Sigmoid colon (tissue), 6 donors: ENCODE measurements at regions not wholly inside any gene's neighbourhood (a gene's known extent, or its start where the extent isn't known, plus 50 kb on each side); places are given as distances from the start of the nearest gene placed in this dataset.

Source experiments
- DNase-seq: peaks from one replicate; pipeline ENCODE4 v3.0.0-alpha.2; 2019
- H3K27ac ChIP-seq, 4 donors: fragments of 200-600 bp; sonication (generic); one replicate each; pipeline ENCODE4 v1.5.1; 2016 to 2019; ENCODE audit warnings: mild to moderate bottlenecking in 1 of 4
- H3K27me3 ChIP-seq, 3 donors: fragments of 200-600 bp; sonication (generic); one replicate each; pipeline ENCODE4 v1.5.1; 2019; ENCODE audit warnings: mild to moderate bottlenecking in 1 of 3
- H3K36me3 ChIP-seq, 4 donors: fragments of 200-600 bp; sonication (generic); one replicate each; pipeline ENCODE4 v1.5.1; 2016 to 2019
- H3K4me1 ChIP-seq, 4 donors: fragments of 200-600 bp; sonication (generic); one replicate each; pipeline ENCODE4 v1.5.1; 2017 to 2019
- H3K4me3 ChIP-seq, 4 donors: fragments of 200-600 bp; sonication (generic); one replicate each; pipeline ENCODE4 v1.5.1; 2017 to 2019; ENCODE audit warnings: mild to moderate bottlenecking in 2 of 4, moderate library complexity in 1 of 4
- H3K9me3 ChIP-seq, 4 donors: fragments of 200-600 bp in 3 of 4; sonication (generic) in 3 of 4; one replicate each; pipeline versions ENCODE4 v1.5.1 to v1.6.1; 2013 to 2019
- EP300 ChIP-seq, 4 donors: sonication (generic); formaldehyde crosslinking; IDR thresholded peaks; one replicate each; pipeline ENCODE4 v1.6.1; 2017; ENCODE audit warnings: antibody characterized with exemption in 4 of 4
- POLR2A ChIP-seq, 2 donors: fragments of 450-650 bp; IDR thresholded peaks; one replicate each; pipeline ENCODE4 v1.6.1; 2016; ENCODE audit warnings: antibody characterized with exemption in 2 of 2, mild to moderate bottlenecking in 2 of 2, moderate library complexity in 2 of 2
- POLR2AphosphoS5 ChIP-seq, 4 donors: sonication (generic); formaldehyde crosslinking; IDR thresholded peaks; one replicate each; pipeline ENCODE4 v1.6.1; 2017; ENCODE audit warnings: antibody characterized with exemption in 4 of 4
- WGBS, 2 donors: extraction: QIAGEN DNeasy Blood & Tissue Kit; methylation state at CpG; one replicate each; pipeline ENCODE4 v1.1.7; 2013; 5-methylcytosine and 5-hydroxymethylcytosine counted together
- intact Hi-C: fragments of 100-400 bp; cut with DNase I; formaldehyde crosslinking; loops from one replicate; pipeline ENCODE4 v1.15.1; 2023
- TF ChIP-seq, protein P1 (sequence below), 4 experiments: fragments of 450-650 bp in 3 of 4; fragments of 200-600 bp in 1 of 4; IDR thresholded peaks; one replicate each; pipeline ENCODE4 v1.5.1; 2016 to 2019; ENCODE audit warnings: antibody characterized with exemption in 4 of 4, mild to moderate bottlenecking in 3 of 4, moderate library complexity in 2 of 4
- donor health status: healthy with polysubstance abuse.
- donor health status: healthy.

DNA sequence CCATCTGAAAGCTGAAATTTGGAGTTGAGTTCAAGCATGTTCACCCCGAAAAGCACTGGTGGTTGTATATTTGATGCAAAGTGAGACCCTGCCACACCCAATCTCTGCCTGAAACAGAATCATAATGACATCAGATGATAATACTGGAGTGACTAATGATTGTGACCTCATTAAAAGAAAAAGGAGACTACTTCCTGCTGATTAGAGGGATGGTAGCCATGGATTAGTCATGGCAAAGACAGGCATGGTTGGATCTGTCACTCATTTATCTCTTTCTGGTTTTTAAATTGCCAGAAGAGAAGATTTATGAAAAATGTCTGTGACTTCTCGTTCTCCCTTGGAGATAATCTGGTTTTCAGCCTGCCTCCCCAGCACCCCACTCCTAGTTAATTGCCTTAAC, 101.2 kb downstream of the BAMBI start:
- intact Hi-C loops = no loop called here
- 85 to 89% methylated on average over 2 of the region's 2 CpGs for WGBS, 2 donors
- DNase-seq = no peak
- Histone ChIP-seq H3K4me1 (no peaks in the 10 kb centered on the region), H3K27me3 (no peaks in the 10 kb centered on the region), H3K36me3 (no peaks in the 10 kb centered on the region), H3K27ac (no peak overlapping the region), H3K4me3 (no peak overlapping the region), H3K9me3 (no peaks in the 10 kb centered on the region)
- TF ChIP-seq, protein P1, sequence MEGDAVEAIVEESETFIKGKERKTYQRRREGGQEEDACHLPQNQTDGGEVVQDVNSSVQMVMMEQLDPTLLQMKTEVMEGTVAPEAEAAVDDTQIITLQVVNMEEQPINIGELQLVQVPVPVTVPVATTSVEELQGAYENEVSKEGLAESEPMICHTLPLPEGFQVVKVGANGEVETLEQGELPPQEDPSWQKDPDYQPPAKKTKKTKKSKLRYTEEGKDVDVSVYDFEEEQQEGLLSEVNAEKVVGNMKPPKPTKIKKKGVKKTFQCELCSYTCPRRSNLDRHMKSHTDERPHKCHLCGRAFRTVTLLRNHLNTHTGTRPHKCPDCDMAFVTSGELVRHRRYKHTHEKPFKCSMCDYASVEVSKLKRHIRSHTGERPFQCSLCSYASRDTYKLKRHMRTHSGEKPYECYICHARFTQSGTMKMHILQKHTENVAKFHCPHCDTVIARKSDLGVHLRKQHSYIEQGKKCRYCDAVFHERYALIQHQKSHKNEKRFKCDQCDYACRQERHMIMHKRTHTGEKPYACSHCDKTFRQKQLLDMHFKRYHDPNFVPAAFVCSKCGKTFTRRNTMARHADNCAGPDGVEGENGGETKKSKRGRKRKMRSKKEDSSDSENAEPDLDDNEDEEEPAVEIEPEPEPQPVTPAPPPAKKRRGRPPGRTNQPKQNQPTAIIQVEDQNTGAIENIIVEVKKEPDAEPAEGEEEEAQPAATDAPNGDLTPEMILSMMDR (IDR thresholded peaks at IDR 0.05) = no peak
- TF ChIP-seq POLR2AphosphoS5 (IDR thresholded peaks at IDR 0.05) = no peak
- TF ChIP-seq EP300 (IDR thresholded peaks at IDR 0.05) = no peak
- TF ChIP-seq POLR2A (IDR thresholded peaks at IDR 0.05) = no peak

DNA sequence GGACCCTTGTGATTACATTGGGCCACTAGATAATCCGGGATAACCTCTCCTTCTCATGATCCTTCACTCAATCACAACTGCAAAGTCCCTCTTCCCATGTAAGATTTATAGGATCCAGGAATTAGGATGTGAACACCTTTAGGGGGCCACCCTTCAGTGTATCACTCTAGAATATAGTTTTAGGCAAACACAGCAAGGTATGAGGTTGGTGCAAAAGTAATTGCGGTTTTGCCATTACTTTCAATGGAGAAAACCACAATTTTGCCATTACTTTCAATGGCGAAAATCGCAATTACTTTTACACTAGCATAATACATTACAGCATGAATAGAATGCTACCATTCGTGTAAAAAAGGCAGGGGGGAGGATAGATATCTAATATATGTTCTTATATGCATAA, 104.0 kb downstream of the BAMBI start:
- Histone ChIP-seq H3K36me3 (no peaks in the 10 kb centered on the region), H3K27ac (no peak overlapping the region), H3K27me3 (no peaks in the 10 kb centered on the region), H3K4me3 (no peak overlapping the region), H3K9me3 (no peaks in the 10 kb centered on the region), H3K4me1 (no peaks in the 10 kb centered on the region)
- intact Hi-C loops = no loop called here
- DNase-seq = no peak
- no peak for TF ChIP-seq EP300 (IDR thresholded peaks at IDR 0.05)
- TF ChIP-seq, protein P1 (IDR thresholded peaks at IDR 0.05) = no peak
- no peak for TF ChIP-seq POLR2A (IDR thresholded peaks at IDR 0.05)
- no peak for TF ChIP-seq POLR2AphosphoS5 (IDR thresholded peaks at IDR 0.05)
- 87 to 91% methylated on average over 5 of the region's 5 CpGs for WGBS, 2 donors

DNA sequence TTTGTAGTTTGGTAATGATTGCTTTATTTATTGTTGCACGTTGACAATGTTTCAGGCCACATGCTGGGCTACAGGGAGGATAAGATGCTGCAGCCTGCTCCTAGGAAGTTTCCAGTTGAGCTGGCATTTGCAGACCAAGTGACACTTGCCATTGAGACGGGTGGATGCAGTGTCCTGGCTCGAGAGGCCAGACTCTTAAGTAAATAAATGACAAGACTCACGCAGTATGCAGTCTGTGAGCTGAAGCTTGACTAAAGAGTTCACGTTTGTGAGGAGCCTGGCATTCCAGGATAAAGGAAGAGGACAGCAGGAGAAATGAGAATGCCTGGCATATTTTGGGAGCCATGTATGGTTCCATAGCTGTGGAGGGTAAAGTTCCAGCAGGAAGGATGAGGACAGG, 105.8 kb downstream of the BAMBI start:
- WGBS, 2 donors = 68 to 80% methylated on average over 5 of the region's 5 CpGs
- Histone ChIP-seq H3K27me3 (no peaks in the 10 kb centered on the region), H3K4me3 (no peak overlapping the region), H3K27ac (no peak overlapping the region), H3K9me3 (no peaks in the 10 kb centered on the region), H3K4me1 (no peaks in the 10 kb centered on the region), H3K36me3 (no peaks in the 10 kb centered on the region)
- intact Hi-C loops = no loop called here
- TF ChIP-seq EP300 (IDR thresholded peaks at IDR 0.05) (no peak), POLR2A (IDR thresholded peaks at IDR 0.05) (no peak), POLR2AphosphoS5 (IDR thresholded peaks at IDR 0.05) (no peak)
- TF ChIP-seq, protein P1 (IDR thresholded peaks at IDR 0.05) = no peak
- no peak for DNase-seq

DNA sequence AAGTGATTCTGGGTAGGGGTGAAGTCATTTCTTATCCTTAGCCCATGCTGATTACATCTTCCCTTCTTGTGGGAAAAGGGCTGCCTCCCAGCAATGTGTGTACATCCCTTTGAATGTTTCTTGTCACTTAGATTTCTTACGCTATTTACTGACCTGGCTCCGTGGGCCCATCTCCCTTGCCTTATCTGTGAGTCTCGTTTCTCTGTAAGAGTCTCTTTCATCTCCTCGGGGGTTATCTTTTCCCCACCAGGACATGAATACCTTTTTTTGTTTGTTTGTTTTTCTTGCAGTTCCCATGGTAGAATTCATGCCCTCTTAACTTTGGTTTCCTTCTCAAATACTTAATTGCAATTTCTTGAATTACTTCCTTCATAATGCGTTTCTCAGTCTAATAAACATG, 107.7 kb downstream of the BAMBI start:
- no peak for TF ChIP-seq EP300 (IDR thresholded peaks at IDR 0.05)
- no peak for TF ChIP-seq POLR2A (IDR thresholded peaks at IDR 0.05)
- no peak for TF ChIP-seq POLR2AphosphoS5 (IDR thresholded peaks at IDR 0.05)
- TF ChIP-seq, protein P1 (IDR thresholded peaks at IDR 0.05) = no peak
- H3K4me3 ChIP-seq = no peak overlapping the region
- H3K9me3 ChIP-seq = no peaks in the 10 kb centered on the region
- DNase-seq = no peak
- intact Hi-C loops = no loop called here
- no peaks in the 10 kb centered on the region for H3K36me3 ChIP-seq
- H3K27me3 ChIP-seq = no peaks in the 10 kb centered on the region
- no peak overlapping the region for H3K27ac ChIP-seq
- WGBS, 2 donors = 65 to 74% methylated on average over 5 of the region's 5 CpGs
- H3K4me1 ChIP-seq = no peaks in the 10 kb centered on the region

DNA sequence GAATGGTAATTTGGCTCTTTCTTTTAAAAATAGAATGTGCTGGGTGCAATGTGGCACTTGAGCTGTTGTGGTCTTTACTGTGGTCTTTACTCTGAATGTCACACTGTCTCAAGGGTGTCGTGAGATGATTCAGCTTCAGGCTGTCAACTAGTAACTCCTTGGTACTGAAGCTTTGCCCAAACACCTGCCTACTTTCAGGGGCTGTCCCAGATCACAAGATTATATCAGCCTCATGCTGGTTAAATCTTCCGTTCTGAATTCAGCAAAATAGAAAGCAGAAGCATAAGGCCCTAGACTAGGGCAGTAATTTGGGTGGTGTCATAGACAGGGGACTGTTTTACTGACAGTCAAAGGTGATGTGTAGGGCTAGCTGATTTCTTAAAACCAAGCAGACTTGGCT, 110.9 kb downstream of the BAMBI start:
- no peaks in the 10 kb centered on the region for H3K36me3 ChIP-seq
- TF ChIP-seq, protein P1 (IDR thresholded peaks at IDR 0.05) = no peak
- TF ChIP-seq POLR2AphosphoS5 (IDR thresholded peaks at IDR 0.05) = no peak
- no peak for TF ChIP-seq POLR2A (IDR thresholded peaks at IDR 0.05)
- no peak for TF ChIP-seq EP300 (IDR thresholded peaks at IDR 0.05)
- DNase-seq = no peak
- no peaks in the 10 kb centered on the region for H3K4me1 ChIP-seq
- H3K27ac ChIP-seq = no peak overlapping the region
- no peaks in the 10 kb centered on the region for H3K9me3 ChIP-seq
- intact Hi-C loops = no loop called here
- no peak overlapping the region for H3K4me3 ChIP-seq
- no peaks in the 10 kb centered on the region for H3K27me3 ChIP-seq
- 77 to 82% methylated on average over 2 of the region's 2 CpGs for WGBS, 2 donors
